Fibroblast of villous mesenchyme (primary cell): ENCODE measurements at regions not wholly inside any gene's neighbourhood (a gene's known extent, or its start where the extent isn't known, plus 50 kb on each side); places are given as distances from the start of the nearest gene placed in this dataset.

Experiments
- DNase-seq: peaks from one replicate; pipeline ENCODE4 v3.0.0-alpha.2; 2010; ENCODE audit warnings: low read depth
- H3K4me3 ChIP-seq: 2 replicates; pipeline ENCODE4 v1.5.1; 2011; ENCODE audit warnings: low read depth, mild to moderate bottlenecking, low read length
- TF ChIP-seq, protein P1 (sequence below): IDR thresholded peaks from 2 replicates; pipeline ENCODE4 v1.5.1; 2012; ENCODE audit warnings: low read depth, mild to moderate bottlenecking, low read length; ENCODE audit not compliant: insufficient read depth

DNA sequence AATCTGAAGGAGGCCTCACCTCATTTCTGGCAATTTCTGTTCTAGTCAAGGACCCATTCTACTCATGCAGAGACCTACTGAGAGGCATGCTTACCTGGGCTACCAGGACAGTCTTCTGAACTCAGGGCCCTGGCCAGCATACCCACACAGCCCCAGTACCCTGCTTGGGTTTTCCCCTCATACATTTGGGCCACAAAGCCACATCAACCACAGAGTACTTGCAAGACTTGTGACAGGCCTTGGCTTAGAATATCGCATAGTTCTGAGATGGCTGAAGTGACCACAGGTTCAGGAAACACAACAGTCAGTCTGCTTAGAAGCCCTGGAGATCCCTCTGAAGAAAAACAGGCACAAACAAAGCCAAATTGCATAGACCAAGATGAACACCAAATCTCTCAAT lies 758.8 kb upstream of the CDH9 start:
- no peak for DNase-seq
- H3K4me3 ChIP-seq = no peak overlapping the region
- TF ChIP-seq, protein P1, sequence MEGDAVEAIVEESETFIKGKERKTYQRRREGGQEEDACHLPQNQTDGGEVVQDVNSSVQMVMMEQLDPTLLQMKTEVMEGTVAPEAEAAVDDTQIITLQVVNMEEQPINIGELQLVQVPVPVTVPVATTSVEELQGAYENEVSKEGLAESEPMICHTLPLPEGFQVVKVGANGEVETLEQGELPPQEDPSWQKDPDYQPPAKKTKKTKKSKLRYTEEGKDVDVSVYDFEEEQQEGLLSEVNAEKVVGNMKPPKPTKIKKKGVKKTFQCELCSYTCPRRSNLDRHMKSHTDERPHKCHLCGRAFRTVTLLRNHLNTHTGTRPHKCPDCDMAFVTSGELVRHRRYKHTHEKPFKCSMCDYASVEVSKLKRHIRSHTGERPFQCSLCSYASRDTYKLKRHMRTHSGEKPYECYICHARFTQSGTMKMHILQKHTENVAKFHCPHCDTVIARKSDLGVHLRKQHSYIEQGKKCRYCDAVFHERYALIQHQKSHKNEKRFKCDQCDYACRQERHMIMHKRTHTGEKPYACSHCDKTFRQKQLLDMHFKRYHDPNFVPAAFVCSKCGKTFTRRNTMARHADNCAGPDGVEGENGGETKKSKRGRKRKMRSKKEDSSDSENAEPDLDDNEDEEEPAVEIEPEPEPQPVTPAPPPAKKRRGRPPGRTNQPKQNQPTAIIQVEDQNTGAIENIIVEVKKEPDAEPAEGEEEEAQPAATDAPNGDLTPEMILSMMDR = no peak

DNA sequence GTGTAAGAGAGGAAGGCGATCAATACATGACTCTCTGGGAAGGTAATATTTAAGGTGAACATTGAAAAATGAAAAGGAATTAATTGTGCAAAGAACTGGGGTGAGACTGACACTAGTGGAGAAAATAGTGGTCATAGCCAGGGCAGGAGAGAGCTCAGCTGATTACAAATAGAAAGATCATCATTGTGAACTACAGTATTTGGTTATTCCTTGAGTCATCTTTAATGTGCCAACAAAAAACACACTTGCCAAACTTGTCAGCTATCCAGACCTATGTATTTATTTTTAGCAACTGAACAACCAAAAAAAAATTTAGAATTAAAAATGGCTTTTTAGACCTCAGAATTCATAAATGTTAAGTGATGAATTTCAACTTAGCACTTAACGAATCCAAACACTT lies 749.8 kb upstream of the CDH9 start:
- DNase-seq = no peak
- no peak overlapping the region for H3K4me3 ChIP-seq
- TF ChIP-seq, protein P1 = no peak

DNA sequence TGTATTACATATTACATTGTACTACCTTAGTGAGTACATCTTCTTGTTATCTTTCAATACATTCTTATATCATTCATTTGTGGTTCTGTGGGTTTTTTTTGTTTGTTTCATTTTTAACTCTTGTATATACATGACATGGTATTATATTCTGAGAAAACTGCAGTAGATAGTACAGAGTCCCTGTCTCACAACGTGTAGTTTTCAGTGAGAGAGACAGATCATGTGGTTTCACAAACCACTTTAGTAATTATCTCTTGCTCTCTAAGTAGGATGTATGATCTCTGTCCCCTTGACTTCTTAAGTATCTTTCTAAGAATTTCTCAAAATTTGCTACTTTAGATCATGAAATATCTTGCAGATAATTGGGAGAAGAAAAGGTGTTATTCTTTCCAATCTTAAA lies 745.9 kb upstream of the CDH9 start:
- no peak for DNase-seq
- TF ChIP-seq, protein P1 = no peak
- no peak overlapping the region for H3K4me3 ChIP-seq

DNA sequence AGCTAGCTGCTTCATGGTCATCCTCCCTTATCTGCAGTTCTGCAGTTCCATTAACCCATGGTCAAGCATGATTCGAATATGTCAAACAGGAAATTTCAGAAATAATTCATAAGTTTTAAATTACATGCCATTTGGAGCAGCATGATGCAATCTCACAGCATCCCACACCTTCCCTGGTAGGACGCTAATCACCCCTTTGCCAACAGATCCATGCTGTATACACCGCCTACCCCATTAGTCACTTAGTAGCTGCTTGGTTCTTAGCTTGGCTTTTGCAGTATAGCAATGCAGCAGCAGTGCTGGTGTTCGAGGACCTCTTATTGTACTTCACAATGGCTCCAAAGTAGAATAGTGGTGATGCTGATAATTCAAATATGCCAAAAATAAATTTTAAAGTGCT lies 739.7 kb upstream of the CDH9 start:
- TF ChIP-seq, protein P1 = no peak
- DNase-seq = no peak

DNA sequence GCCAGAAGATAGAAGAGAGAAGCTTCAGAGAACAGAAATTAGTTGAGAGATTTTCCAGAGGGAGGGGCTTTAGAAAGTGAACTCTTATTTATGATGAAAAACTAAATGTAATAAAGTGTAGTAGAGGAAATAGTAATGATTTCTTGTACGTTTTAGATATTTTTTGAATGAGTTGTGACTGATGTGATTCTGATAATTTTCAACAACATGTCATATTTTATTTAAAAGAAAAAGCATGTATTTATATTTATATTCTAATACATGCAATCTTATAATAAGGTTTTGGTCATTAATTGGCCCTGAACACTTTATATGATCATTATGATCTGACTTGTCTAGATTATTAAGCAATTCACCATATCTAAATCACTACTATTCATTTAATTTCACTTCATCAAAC lies 735.2 kb upstream of the CDH9 start:
- no peak overlapping the region for H3K4me3 ChIP-seq
- TF ChIP-seq, protein P1 = no peak
- DNase-seq = no peak

More for the DNA sequence above, 739.7 kb upstream of the CDH9 start:
- no peak overlapping the region for H3K4me3 ChIP-seq

DNA sequence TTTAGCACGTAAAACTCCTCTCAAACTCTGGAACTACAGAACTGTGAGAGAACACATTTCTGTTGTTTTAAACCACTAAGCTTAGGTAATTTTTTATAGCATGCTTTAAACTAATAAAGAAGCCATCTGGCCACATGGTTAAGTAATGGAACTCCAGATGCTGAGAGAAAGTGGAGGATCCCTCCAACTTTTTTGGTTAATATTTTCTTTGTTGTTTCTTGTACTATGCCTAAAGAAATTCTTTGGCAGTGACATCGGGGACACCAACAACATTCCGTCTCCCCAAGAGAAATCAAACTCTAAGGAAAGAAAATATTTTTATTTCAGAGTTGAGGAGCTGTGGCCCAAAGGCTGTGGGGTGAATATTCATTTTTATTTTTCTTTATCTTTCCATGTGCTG lies 734.8 kb upstream of the CDH9 start:
- H3K4me3 ChIP-seq = no peak overlapping the region

More for the DNA sequence above, 734.8 kb upstream of the CDH9 start:
- TF ChIP-seq, protein P1 = no peak
- no peak for DNase-seq
